Ureter (tissue), 1 donor: ENCODE measurements at regions not wholly inside any gene's neighbourhood (a gene's known extent, or its start where the extent isn't known, plus 50 kb on each side); places are given as distances from the start of the nearest gene placed in this dataset.

Source experiments
- DNase-seq: peaks from one replicate; pipeline ENCODE4 v3.0.0-alpha.2; 2020; ENCODE audit warnings: low spot score
- donor health status: DM: yes; HTN: yes; CAD: no.

DNA sequence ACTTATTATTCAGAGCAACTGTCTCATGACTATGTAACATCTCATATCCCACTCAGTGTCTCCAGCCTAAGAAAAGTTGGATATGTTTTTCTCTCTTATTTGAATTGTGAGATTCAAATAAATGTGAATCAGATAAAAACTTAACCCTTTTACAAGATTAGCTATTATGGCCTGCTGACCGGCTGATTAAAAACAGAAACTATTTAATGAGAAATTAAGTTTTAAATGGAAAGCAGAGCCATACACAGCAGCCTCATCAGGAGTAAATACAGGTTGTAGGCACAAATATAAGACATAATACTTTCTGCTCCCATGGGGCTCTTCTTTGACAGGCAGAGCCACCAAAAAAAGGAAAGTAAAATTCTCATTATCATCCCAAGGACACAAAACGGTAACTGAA lies 307.0 kb upstream of the PRMT6 start:
- no peak for DNase-seq

GRCh38 chr1:106749906-106750305 lies 306.6 kb upstream of the PRMT6 start:
- DNase-seq, result no peak

- no peak for DNase-seq
These were observed 305.5 kb upstream of the PRMT6 start for GRCh38 chr1:106751002-106751401.

GRCh38 chr1:106753066-106753465 lies 303.4 kb upstream of the PRMT6 start:
- DNase-seq, result no peak

GRCh38 chr1:106754957-106755356 lies 301.5 kb upstream of the PRMT6 start:
- DNase-seq, result no peak

GRCh38 chr1:106755682-106756406 lies 300.6 kb upstream of the PRMT6 start:
- DNase-seq, result no peak

GRCh38 chr1:106756752-106757151 lies 299.7 kb upstream of the PRMT6 start:
- no peak for DNase-seq

GRCh38 chr1:106768077-106768476 lies 288.4 kb upstream of the PRMT6 start:
- no peak for DNase-seq

DNA sequence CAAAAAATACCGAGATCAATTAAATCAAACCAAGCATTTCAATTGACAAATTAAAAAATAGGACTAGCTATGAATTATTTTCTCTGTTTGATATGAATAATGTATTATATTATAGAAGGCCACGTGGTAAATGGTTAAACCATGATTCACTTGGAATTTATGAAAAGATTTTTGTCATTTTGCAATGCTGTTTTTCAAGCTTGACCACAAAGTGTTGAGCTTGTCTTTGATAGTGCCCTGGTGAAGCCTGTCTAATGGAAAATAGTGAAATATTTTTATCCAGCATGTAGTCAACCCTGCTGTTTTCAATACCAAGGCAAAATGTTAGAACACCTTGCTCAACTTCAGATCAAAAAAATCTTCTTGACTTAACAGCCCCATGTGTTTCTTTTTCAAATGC lies 288.0 kb upstream of the PRMT6 start:
- DNase-seq, result no peak

DNA sequence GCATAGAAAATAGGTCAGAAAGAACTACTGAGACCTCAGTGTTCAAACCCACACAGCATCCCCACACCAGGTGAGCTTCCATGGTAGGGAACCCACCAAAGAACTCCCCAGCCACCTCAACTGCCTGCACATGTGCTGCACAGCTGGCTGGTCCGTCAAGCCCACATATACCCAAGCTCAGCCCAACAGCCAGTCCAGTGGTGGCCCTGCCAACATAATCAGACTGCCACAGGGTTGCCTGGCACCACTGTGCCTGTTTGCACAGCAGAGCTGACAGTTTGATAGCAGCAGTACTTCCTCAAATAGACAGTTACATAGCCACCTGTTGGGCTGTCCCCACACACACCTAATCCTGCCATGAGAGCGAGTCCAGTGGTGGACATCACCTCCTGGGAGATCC lies 283.3 kb upstream of the PRMT6 start:
- no peak for DNase-seq

GRCh38 chr1:106780066-106780465 lies 276.4 kb upstream of the PRMT6 start:
- no peak for DNase-seq

- DNase-seq, result no peak
These were observed 275.5 kb upstream of the PRMT6 start for GRCh38 chr1:106780806-106781569.

- no peak for DNase-seq
These were observed 271.3 kb upstream of the PRMT6 start for GRCh38 chr1:106785176-106785575.

GRCh38 chr1:106787520-106787919 lies 269.0 kb upstream of the PRMT6 start:
- DNase-seq, result no peak

GRCh38 chr1:106789686-106790085 lies 266.8 kb upstream of the PRMT6 start:
- DNase-seq, result no peak

- DNase-seq, result no peak
These were observed 265.4 kb upstream of the PRMT6 start for GRCh38 chr1:106791041-106791440.

DNA sequence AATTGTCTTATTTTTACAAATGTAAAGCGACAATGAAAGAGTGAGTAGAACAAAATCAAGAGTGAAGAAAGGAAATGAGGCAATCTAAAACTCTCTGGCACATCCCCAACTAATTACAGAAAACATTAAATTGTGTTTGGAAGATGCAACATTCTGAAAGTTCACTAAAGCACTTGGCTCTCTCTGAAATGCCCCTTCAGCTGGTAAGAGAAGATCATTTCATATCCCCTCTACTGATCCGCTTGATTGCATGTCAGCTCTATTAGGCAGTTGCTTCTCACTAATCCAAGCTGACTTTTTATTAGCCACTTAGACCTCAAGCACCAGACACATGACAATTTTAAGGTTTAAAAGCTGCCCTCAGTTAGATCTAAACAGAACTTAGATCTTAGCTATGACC lies 262.8 kb upstream of the PRMT6 start:
- DNase-seq, result no peak

GRCh38 chr1:106798991-106799390 lies 257.5 kb upstream of the PRMT6 start:
- DNase-seq, result no peak

GRCh38 chr1:106802181-106802580 lies 254.3 kb upstream of the PRMT6 start:
- DNase-seq, result no peak

DNA sequence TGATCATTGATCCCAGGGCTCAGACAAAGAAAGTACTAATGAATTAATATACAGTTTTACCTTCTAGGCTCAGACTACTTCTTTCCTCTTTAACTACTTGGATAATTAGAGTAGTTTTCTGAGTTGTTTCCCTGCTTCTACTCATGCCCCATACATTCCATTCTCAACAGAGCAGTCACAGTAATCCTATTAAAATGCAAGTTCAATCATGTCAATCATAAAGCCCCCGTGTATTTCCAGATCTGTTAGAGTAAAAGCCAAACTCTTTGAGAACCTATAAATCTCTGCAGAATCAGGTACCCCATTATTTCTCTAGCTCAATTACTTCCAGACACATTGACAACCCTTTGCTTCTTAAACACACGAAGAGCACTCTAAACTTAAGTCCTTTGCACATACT lies 242.1 kb upstream of the PRMT6 start:
- DNase-seq, result no peak

- no peak for DNase-seq
These were observed 238.9 kb upstream of the PRMT6 start for GRCh38 chr1:106817575-106817974.

DNA sequence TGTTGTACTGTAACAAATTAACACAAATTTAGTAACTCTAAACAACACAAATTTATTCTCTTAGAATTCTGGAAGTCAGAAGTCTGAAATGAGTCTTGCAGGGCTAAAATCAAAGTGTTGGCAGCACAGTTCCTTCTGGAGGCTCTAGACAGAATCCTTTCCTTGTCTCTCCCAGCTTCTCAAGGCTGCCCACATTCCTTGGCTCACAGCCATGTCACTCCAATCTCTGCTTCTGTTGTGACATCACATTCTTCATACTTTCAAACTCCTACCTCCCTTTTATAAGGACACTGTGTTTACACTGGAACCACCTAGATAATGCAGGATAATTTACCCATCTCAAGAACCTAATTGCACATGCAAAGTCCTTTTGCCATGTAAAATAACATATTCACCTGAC lies 225.0 kb upstream of the PRMT6 start:
- DNase-seq, result no peak

DNA sequence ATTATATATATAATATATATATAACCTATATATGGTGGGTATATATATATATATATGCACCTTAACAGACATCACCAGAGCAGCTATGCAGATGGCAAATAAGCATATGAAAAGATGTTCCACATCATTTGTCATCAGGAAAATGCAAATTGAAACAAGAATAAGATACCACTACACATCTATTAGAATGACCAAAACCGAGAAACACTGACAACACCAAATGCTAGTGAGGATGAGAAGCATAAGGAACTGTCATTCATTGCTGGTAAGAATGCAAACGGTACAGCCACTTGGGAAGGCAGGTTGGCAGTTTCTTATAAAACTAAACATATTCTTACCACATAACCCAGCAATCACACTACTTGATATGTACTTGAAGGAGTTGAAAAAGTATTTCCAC lies 219.8 kb upstream of the PRMT6 start:
- DNase-seq, result no peak

- DNase-seq, result no peak
These were observed 213.0 kb upstream of the PRMT6 start for GRCh38 chr1:106843518-106843917.
